Upper lobe of left lung (tissue), 4 donors: ENCODE measurements at regions not wholly inside any gene's neighbourhood (a gene's known extent, or its start where the extent isn't known, plus 50 kb on each side); places are given as distances from the start of the nearest gene placed in this dataset.

ENCODE experiments used
- EP300 ChIP-seq, 4 donors: sonication (generic); formaldehyde crosslinking; IDR thresholded peaks; one replicate each; pipeline ENCODE4 v1.5.1; 2017; ENCODE audit warnings: antibody characterized with exemption in 4 of 4, control low read depth in 2 of 4
- POLR2AphosphoS5 ChIP-seq, 2 donors: sonication (generic); formaldehyde crosslinking; IDR thresholded peaks; one replicate each; pipeline ENCODE4 v1.5.1; 2017; ENCODE audit warnings: antibody characterized with exemption in 2 of 2
- TF ChIP-seq, protein P1 (sequence below), 6 experiments: fragments of 450-650 bp in 4 of 6; fragments of 200-600 bp in 2 of 6; sonication (generic) in 2 of 6; IDR thresholded peaks; one replicate each; pipeline ENCODE4 v1.5.1; 2016 to 2019; ENCODE audit warnings: antibody characterized with exemption in 6 of 6

DNA sequence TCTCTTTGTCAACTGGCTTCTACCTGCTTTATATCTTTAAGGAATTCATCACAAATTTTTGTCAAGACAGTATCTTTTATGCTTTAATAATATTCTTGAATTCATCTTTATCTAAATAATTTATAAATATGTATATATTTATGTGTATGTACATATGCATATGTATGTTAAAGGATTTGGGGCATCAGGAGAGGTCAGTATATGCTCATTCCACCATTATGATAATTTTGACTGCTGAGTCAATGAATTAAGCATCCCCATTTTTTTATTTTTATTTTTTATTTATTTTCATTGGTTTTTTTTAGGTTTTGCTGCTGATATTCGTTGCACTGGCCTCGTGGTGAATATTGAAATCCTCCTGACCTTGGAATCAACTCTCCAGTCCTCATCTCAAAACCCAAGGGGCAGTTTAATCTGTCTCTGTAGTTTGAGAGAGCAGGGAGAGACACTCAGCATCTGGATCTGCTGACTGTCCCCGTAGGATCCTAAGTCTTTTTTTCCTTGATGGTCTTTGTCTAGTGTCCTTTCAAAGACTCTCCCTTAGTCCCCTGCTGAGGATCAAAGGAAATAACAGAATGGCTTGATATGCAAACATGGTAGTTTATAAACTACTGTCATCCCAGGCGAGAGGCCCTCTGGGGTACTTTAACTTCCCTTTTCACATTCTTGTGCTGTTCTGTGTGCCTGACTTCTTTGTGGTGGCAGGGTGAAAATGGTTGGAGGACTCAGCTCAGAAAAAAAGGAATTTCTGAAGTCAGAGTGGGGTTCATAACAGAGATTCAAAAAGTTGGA is 218.7 kb downstream of the DIO2 start:
- TF ChIP-seq, protein P1, sequence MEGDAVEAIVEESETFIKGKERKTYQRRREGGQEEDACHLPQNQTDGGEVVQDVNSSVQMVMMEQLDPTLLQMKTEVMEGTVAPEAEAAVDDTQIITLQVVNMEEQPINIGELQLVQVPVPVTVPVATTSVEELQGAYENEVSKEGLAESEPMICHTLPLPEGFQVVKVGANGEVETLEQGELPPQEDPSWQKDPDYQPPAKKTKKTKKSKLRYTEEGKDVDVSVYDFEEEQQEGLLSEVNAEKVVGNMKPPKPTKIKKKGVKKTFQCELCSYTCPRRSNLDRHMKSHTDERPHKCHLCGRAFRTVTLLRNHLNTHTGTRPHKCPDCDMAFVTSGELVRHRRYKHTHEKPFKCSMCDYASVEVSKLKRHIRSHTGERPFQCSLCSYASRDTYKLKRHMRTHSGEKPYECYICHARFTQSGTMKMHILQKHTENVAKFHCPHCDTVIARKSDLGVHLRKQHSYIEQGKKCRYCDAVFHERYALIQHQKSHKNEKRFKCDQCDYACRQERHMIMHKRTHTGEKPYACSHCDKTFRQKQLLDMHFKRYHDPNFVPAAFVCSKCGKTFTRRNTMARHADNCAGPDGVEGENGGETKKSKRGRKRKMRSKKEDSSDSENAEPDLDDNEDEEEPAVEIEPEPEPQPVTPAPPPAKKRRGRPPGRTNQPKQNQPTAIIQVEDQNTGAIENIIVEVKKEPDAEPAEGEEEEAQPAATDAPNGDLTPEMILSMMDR (IDR thresholded peaks at IDR 0.05) = no peak
- TF ChIP-seq EP300 (IDR thresholded peaks at IDR 0.05) (no peak), POLR2AphosphoS5 (IDR thresholded peaks at IDR 0.05) (no peak)
